ENCODE measurements at regions not wholly inside any gene's neighbourhood (a gene's known extent, or its start where the extent isn't known, plus 50 kb on each side); places are given as distances from the start of the nearest gene placed in this dataset.

DNA sequence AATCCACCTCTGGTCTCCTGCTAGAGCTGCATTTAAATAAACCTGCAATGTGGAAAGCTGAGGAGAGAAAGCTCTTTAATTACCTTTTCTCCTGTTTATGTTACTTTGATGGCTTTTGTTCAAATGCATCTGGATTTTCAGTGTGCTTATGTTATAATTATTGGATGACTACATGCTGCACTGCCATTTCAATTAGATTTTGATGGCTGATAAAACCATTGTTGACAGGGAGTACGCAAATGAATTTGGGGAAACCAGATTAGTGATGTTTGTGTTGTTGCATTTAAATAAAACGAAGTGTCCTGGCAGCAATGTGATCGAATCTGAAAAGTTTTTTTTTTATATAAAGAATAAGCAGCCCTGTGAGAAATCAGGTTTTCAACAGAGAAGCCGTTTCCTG is 799.8 kb downstream of the DIAPH3 start:
- TF ChIP-seq, protein P1, sequence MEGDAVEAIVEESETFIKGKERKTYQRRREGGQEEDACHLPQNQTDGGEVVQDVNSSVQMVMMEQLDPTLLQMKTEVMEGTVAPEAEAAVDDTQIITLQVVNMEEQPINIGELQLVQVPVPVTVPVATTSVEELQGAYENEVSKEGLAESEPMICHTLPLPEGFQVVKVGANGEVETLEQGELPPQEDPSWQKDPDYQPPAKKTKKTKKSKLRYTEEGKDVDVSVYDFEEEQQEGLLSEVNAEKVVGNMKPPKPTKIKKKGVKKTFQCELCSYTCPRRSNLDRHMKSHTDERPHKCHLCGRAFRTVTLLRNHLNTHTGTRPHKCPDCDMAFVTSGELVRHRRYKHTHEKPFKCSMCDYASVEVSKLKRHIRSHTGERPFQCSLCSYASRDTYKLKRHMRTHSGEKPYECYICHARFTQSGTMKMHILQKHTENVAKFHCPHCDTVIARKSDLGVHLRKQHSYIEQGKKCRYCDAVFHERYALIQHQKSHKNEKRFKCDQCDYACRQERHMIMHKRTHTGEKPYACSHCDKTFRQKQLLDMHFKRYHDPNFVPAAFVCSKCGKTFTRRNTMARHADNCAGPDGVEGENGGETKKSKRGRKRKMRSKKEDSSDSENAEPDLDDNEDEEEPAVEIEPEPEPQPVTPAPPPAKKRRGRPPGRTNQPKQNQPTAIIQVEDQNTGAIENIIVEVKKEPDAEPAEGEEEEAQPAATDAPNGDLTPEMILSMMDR (IDR thresholded peaks at IDR 0.05) = no peak
- no peak for TF ChIP-seq POLR2A (IDR thresholded peaks at IDR 0.05)
